H9 (cell line): ENCODE measurements at regions not wholly inside any gene's neighbourhood (a gene's known extent, or its start where the extent isn't known, plus 50 kb on each side); places are given as distances from the start of the nearest gene placed in this dataset.

Experiments
- DNase-seq: peaks from one replicate; pipeline ENCODE4 v3.0.0-alpha.2; 2017
- H2AFZ ChIP-seq: one replicate; pipeline ENCODE4 v1.6.1; 2013; ENCODE audit warnings: mild to moderate bottlenecking, low read length, control low read depth, moderate library complexity
- H2AK5ac ChIP-seq: 2 replicates; pipeline ENCODE4 v1.6.1; 2013; ENCODE audit warnings: low read length, control low read depth, mixed read lengths; ENCODE audit not compliant: insufficient read length
- H2BK120ac ChIP-seq: one replicate; pipeline ENCODE4 v1.6.1; 2013; ENCODE audit warnings: low read depth, mild to moderate bottlenecking, low read length, control low read depth, inconsistent platforms; ENCODE audit not compliant: poor library complexity, severe bottlenecking
- H2BK12ac ChIP-seq: 2 replicates; pipeline ENCODE4 v1.6.1; 2013; ENCODE audit warnings: low read length, control low read depth, mixed read lengths, low read depth; ENCODE audit not compliant: insufficient read length
- H2BK15ac ChIP-seq: 2 replicates; pipeline ENCODE4 v1.6.1; 2013; ENCODE audit warnings: low read depth, low read length, control low read depth
- H2BK20ac ChIP-seq: one replicate; pipeline ENCODE4 v1.6.1; 2013; ENCODE audit warnings: low read depth, mild to moderate bottlenecking, low read length, control low read depth, inconsistent platforms; ENCODE audit not compliant: poor library complexity, severe bottlenecking
- H2BK5ac ChIP-seq: 2 replicates; pipeline ENCODE4 v1.6.1; 2013; ENCODE audit warnings: low read length, control low read depth, mixed read lengths; ENCODE audit not compliant: insufficient read length
- H3K14ac ChIP-seq: 2 replicates; pipeline ENCODE4 v1.6.1; 2013; ENCODE audit warnings: low read length, control low read depth; ENCODE audit not compliant: insufficient read depth
- H3K18ac ChIP-seq: 2 replicates; pipeline ENCODE4 v1.6.1; 2013; ENCODE audit warnings: low read depth, mild to moderate bottlenecking, mixed read lengths, low read length, control low read depth; ENCODE audit not compliant: insufficient read length
- H3K23ac ChIP-seq: 2 replicates; pipeline ENCODE4 v1.6.1; 2013; ENCODE audit warnings: low read length, control low read depth, mixed read lengths, low read depth; ENCODE audit not compliant: insufficient read length
- H3K23me2 ChIP-seq: 2 replicates; pipeline ENCODE4 v1.6.1; 2013; ENCODE audit warnings: low read depth, mild to moderate bottlenecking, mixed read lengths, low read length, control low read depth; ENCODE audit not compliant: insufficient read length, poor library complexity, severe bottlenecking
- H3K27ac ChIP-seq: 2 replicates; pipeline ENCODE4 v1.5.1; 2013; ENCODE audit warnings: low read length, control low read depth, mixed read lengths, low read depth; ENCODE audit not compliant: insufficient read length
- H3K27me3 ChIP-seq: 2 replicates; pipeline ENCODE4 v1.6.1; 2013; ENCODE audit warnings: low read length, control low read depth, inconsistent platforms; ENCODE audit not compliant: insufficient read depth
- H3K4ac ChIP-seq: 2 replicates; pipeline ENCODE4 v1.6.1; 2013; ENCODE audit warnings: low read depth, mild to moderate bottlenecking, control low read depth, inconsistent platforms, low read length, moderate library complexity
- H3K4me1 ChIP-seq: 2 replicates; pipeline ENCODE4 v1.6.1; 2013; ENCODE audit warnings: low read length, control low read depth, inconsistent platforms; ENCODE audit not compliant: insufficient read depth
- H3K4me2 ChIP-seq: 2 replicates; pipeline ENCODE4 v1.6.1; 2013; ENCODE audit warnings: low read length, control low read depth, mixed read lengths; ENCODE audit not compliant: insufficient read length, insufficient read depth
- H3K56ac ChIP-seq: 2 replicates; pipeline ENCODE4 v1.6.1; 2013; ENCODE audit warnings: low read depth, mild to moderate bottlenecking, mixed read lengths, low read length, control low read depth; ENCODE audit not compliant: insufficient read length
- H3K79me1 ChIP-seq: 2 replicates; pipeline ENCODE4 v1.6.1; 2013; ENCODE audit warnings: low read depth, mild to moderate bottlenecking, moderate library complexity, low read length, control low read depth, inconsistent platforms; ENCODE audit not compliant: insufficient read depth, poor library complexity, severe bottlenecking
- H3K79me2 ChIP-seq: 2 replicates; pipeline ENCODE4 v1.6.1; 2013; ENCODE audit warnings: low read length, control low read depth, inconsistent platforms; ENCODE audit not compliant: insufficient read depth
- H3K9ac ChIP-seq: 2 replicates; pipeline ENCODE4 v1.6.1; 2013; ENCODE audit warnings: low read length, control low read depth, mixed read lengths; ENCODE audit not compliant: insufficient read length; ENCODE audit errors: extremely low read depth
- H3K9me3 ChIP-seq: one replicate; pipeline ENCODE4 v1.6.1; 2013; ENCODE audit warnings: low read depth, low read length, inconsistent platforms; ENCODE audit not compliant: control insufficient read depth
- H3T11ph ChIP-seq: one replicate; pipeline ENCODE4 v1.6.1; 2013; ENCODE audit warnings: mild to moderate bottlenecking, low read length, control low read depth, inconsistent platforms
- H4K20me1 ChIP-seq: one replicate; pipeline ENCODE4 v1.6.1; 2013; ENCODE audit not compliant: control insufficient read depth, insufficient read length, insufficient read depth
- H4K5ac ChIP-seq: 2 replicates; pipeline ENCODE4 v1.6.1; 2013; ENCODE audit warnings: low read depth, mild to moderate bottlenecking, mixed read lengths, low read length, control low read depth; ENCODE audit not compliant: insufficient read length
- H4K8ac ChIP-seq: replicated peaks from 2 replicates; pipeline ENCODE4 v1.6.1; 2013; ENCODE audit warnings: low read length, control low read depth, mixed read lengths, low read depth; ENCODE audit not compliant: insufficient read length
- H4K91ac ChIP-seq: 2 replicates; pipeline ENCODE4 v1.6.1; 2013; ENCODE audit warnings: low read depth, mild to moderate bottlenecking, moderate library complexity, mixed read lengths, low read length, control low read depth; ENCODE audit not compliant: insufficient read length
- H3K27ac Mint-ChIP-seq, 3 experiments: 2 replicates in 2 of 3; 3 replicates in 1 of 3; pipeline ENCODE4 v1.8.0; 2020 to 2021; ENCODE audit warnings: mixed read lengths in 3 of 3, mild to moderate bottlenecking in 1 of 3, moderate library complexity in 1 of 3
- H3K27me3 Mint-ChIP-seq: 2 replicates; pipeline ENCODE4 v1.8.0; 2021; ENCODE audit warnings: low read depth, mild to moderate bottlenecking, moderate library complexity, mixed read lengths
- H3K36me3 Mint-ChIP-seq, 3 experiments: 2 replicates in 2 of 3; 3 replicates in 1 of 3; pipeline ENCODE4 v1.8.0; 2020 to 2021; ENCODE audit warnings: low read depth in 3 of 3, mixed read lengths in 3 of 3; ENCODE audit not compliant: insufficient read depth in 1 of 3
- H3K4me1 Mint-ChIP-seq, 2 experiments: 2 replicates each; pipeline ENCODE4 v1.8.0; 2020; ENCODE audit warnings: mixed read lengths in 2 of 2
- H3K4me3 Mint-ChIP-seq, 2 experiments: 2 replicates in 1 of 2; 3 replicates in 1 of 2; pipeline ENCODE4 v1.8.0; 2020 to 2021; ENCODE audit warnings: mild to moderate bottlenecking in 2 of 2, mixed read lengths in 2 of 2, moderate library complexity in 1 of 2
- H3K9me3 Mint-ChIP-seq, 2 experiments: 2 replicates in 1 of 2; 3 replicates in 1 of 2; pipeline ENCODE4 v1.8.0; 2020; ENCODE audit warnings: mild to moderate bottlenecking in 2 of 2, mixed read lengths in 2 of 2, moderate library complexity in 1 of 2
- TF ChIP-seq, protein P1 (sequence below): fragments of 200-600 bp; sonication (generic); conservative IDR thresholded peaks from 3 replicates; pipeline ENCODE4 v1.8.0; 2021; ENCODE audit warnings: antibody characterized with exemption, mild to moderate bottlenecking

DNA sequence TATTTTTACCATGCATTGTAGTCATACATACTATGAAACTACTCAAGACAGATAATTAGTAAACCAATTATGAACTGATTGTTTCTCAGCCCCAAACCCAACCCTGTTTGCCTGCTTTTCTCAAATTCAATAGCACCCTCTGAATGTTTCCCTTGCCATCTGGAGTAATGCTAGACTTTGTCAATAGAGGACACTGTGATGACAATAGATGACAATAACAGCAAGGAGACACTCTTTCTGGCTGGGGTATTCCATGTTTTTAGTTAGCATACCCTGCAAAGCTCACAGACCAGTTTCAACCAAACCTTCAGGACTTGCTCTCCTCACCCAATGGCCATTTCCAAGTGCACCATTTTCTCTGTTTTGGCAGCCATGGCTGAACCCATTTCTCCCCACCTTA lies 108.5 kb upstream of the LRRC7 start:
- Histone ChIP-seq H3K14ac (no peak overlapping the region), H3K4me1 (no peaks in the 10 kb centered on the region), H4K8ac (no peak overlapping the region), H3K27ac (no peak overlapping the region), H3K23ac (no peak overlapping the region), H3K4me2 (no peak overlapping the region), H4K91ac (no peak overlapping the region), H2BK15ac (no peak overlapping the region), H3K79me1 (no peaks in the 10 kb centered on the region), H2BK120ac (no peak overlapping the region), H4K5ac (no peak overlapping the region), H4K20me1 (no peaks in the 10 kb centered on the region), H2BK20ac (no peak overlapping the region), H3K18ac (no peak overlapping the region), H2BK12ac (no peak overlapping the region), H3K56ac (no peak overlapping the region), H2AK5ac (no peak overlapping the region), H3K4ac (no peak overlapping the region), H2BK5ac (no peak overlapping the region), H3K9me3 (no peaks in the 10 kb centered on the region), H3K27me3 (no peaks in the 10 kb centered on the region), H3K23me2 (no peaks in the 10 kb centered on the region), H3K9ac (no peak overlapping the region), H3K79me2 (no peaks in the 10 kb centered on the region), H3T11ph (no peak overlapping the region), H2AFZ (no peak overlapping the region)
- TF ChIP-seq, protein P1, sequence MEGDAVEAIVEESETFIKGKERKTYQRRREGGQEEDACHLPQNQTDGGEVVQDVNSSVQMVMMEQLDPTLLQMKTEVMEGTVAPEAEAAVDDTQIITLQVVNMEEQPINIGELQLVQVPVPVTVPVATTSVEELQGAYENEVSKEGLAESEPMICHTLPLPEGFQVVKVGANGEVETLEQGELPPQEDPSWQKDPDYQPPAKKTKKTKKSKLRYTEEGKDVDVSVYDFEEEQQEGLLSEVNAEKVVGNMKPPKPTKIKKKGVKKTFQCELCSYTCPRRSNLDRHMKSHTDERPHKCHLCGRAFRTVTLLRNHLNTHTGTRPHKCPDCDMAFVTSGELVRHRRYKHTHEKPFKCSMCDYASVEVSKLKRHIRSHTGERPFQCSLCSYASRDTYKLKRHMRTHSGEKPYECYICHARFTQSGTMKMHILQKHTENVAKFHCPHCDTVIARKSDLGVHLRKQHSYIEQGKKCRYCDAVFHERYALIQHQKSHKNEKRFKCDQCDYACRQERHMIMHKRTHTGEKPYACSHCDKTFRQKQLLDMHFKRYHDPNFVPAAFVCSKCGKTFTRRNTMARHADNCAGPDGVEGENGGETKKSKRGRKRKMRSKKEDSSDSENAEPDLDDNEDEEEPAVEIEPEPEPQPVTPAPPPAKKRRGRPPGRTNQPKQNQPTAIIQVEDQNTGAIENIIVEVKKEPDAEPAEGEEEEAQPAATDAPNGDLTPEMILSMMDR, result no peak
- no peak for DNase-seq
- Mint-ChIP-seq H3K4me1 (no peaks in the 10 kb centered on the region), H3K9me3 (peaks cover 3 to 12% of the 10 kb centered on the region in 2 experiments; a peak in 4 of 5 replicates), H3K27ac (no peak overlapping the region), H3K4me3 (no peak overlapping the region), H3K36me3 (peaks cover 0 to 6% (median 2%) of the 10 kb centered on the region in 3 experiments; a peak in 2 of 7 replicates), H3K27me3 (no peaks in the 10 kb centered on the region)
